Stomach smooth muscle (tissue), 2 donors: ENCODE measurements at regions not wholly inside any gene's neighbourhood (a gene's known extent, or its start where the extent isn't known, plus 50 kb on each side); places are given as distances from the start of the nearest gene placed in this dataset.

Experiments
- H3K27ac ChIP-seq: one replicate; pipeline ENCODE4 v1.7.0; 2013; ENCODE audit warnings: mild to moderate bottlenecking, low read length, inconsistent platforms
- H3K27me3 ChIP-seq, 2 donors: one replicate each; pipeline ENCODE4 v1.7.0; 2013; ENCODE audit warnings: low read length in 2 of 2; ENCODE audit not compliant: insufficient read depth in 2 of 2, control insufficient read depth in 1 of 2
- H3K36me3 ChIP-seq, 2 donors: one replicate each; pipeline ENCODE4 v1.7.0; 2013; ENCODE audit warnings: low read length in 2 of 2; ENCODE audit not compliant: control insufficient read depth in 2 of 2, insufficient read depth in 2 of 2
- H3K4me1 ChIP-seq: one replicate; pipeline ENCODE4 v1.7.0; 2013; ENCODE audit warnings: low read length; ENCODE audit not compliant: control insufficient read depth, insufficient read depth
- H3K4me3 ChIP-seq, 2 donors: one replicate each; pipeline ENCODE4 v1.7.0; 2013; ENCODE audit warnings: low read length in 2 of 2
- H3K9ac ChIP-seq, 2 donors: one replicate each; pipeline ENCODE4 v1.7.0; 2013; ENCODE audit warnings: low read length in 2 of 2, mild to moderate bottlenecking in 1 of 2
- H3K9me3 ChIP-seq, 2 donors: one replicate each; pipeline ENCODE4 v1.7.0; 2013; ENCODE audit warnings: low read length in 2 of 2; ENCODE audit not compliant: control insufficient read depth in 2 of 2
- donor health status: healthy.
- donor health status: Pancreatic carcinoma.

GRCh38 chr15:93913310-93913709, 318.1 kb upstream of the MCTP2 start:
- Histone ChIP-seq H3K27me3 (no peaks in the 10 kb centered on the region), H3K9me3 (no peaks in the 10 kb centered on the region), H3K4me1 (no peaks in the 10 kb centered on the region), H3K9ac (no peak overlapping the region), H3K27ac (no peak overlapping the region), H3K36me3 (no peaks in the 10 kb centered on the region), H3K4me3 (no peak overlapping the region)

- Histone ChIP-seq H3K36me3 (no peaks in the 10 kb centered on the region), H3K4me3 (no peak overlapping the region), H3K9me3 (no peaks in the 10 kb centered on the region), H3K4me1 (no peaks in the 10 kb centered on the region), H3K27ac (no peak overlapping the region), H3K9ac (no peak overlapping the region), H3K27me3 (no peaks in the 10 kb centered on the region)
Measured at GRCh38 chr15:93900476-93901400, 330.6 kb upstream of the MCTP2 start.

- H3K4me1 ChIP-seq, result no peaks in the 10 kb centered on the region
- H3K36me3 ChIP-seq, result no peaks in the 10 kb centered on the region
- no peak overlapping the region for H3K9ac ChIP-seq
- H3K9me3 ChIP-seq, result no peaks in the 10 kb centered on the region
- no peaks in the 10 kb centered on the region for H3K27me3 ChIP-seq
- H3K27ac ChIP-seq, result no peak overlapping the region
- no peak overlapping the region for H3K4me3 ChIP-seq
Measured at GRCh38 chr15:93899817-93900216, 331.5 kb upstream of the MCTP2 start.

- H3K9me3 ChIP-seq, result no peaks in the 10 kb centered on the region
- H3K4me1 ChIP-seq, result no peaks in the 10 kb centered on the region
- H3K9ac ChIP-seq, result no peak overlapping the region
- no peaks in the 10 kb centered on the region for H3K27me3 ChIP-seq
- no peaks in the 10 kb centered on the region for H3K36me3 ChIP-seq
- no peak overlapping the region for H3K27ac ChIP-seq
- no peak overlapping the region for H3K4me3 ChIP-seq
Measured at GRCh38 chr15:93897377-93897776, 334.0 kb upstream of the MCTP2 start.

- no peak overlapping the region for H3K9ac ChIP-seq
- H3K9me3 ChIP-seq, result no peaks in the 10 kb centered on the region
- H3K4me3 ChIP-seq, result no peak overlapping the region
- no peaks in the 10 kb centered on the region for H3K4me1 ChIP-seq
- no peaks in the 10 kb centered on the region for H3K27me3 ChIP-seq
- no peak overlapping the region for H3K27ac ChIP-seq
- H3K36me3 ChIP-seq, result no peaks in the 10 kb centered on the region
Measured at GRCh38 chr15:93895976-93896770, 335.2 kb upstream of the MCTP2 start.

- Histone ChIP-seq H3K27ac (no peak overlapping the region), H3K4me1 (no peaks in the 10 kb centered on the region), H3K9me3 (no peaks in the 10 kb centered on the region), H3K4me3 (no peak overlapping the region), H3K9ac (no peak overlapping the region), H3K27me3 (no peaks in the 10 kb centered on the region), H3K36me3 (no peaks in the 10 kb centered on the region)
Measured at GRCh38 chr15:93894438-93895036, 336.8 kb upstream of the MCTP2 start.

GRCh38 chr15:93887151-93887550, 344.2 kb upstream of the MCTP2 start:
- Histone ChIP-seq H3K4me1 (no peaks in the 10 kb centered on the region), H3K27ac (no peak overlapping the region), H3K4me3 (no peak overlapping the region), H3K9me3 (no peaks in the 10 kb centered on the region), H3K36me3 (no peaks in the 10 kb centered on the region), H3K9ac (no peak overlapping the region), H3K27me3 (no peaks in the 10 kb centered on the region)

GRCh38 chr15:93882779-93883178, 348.6 kb upstream of the MCTP2 start:
- Histone ChIP-seq H3K9me3 (no peaks in the 10 kb centered on the region), H3K4me1 (no peaks in the 10 kb centered on the region), H3K9ac (no peak overlapping the region), H3K36me3 (no peaks in the 10 kb centered on the region), H3K27ac (no peak overlapping the region), H3K27me3 (no peaks in the 10 kb centered on the region), H3K4me3 (no peak overlapping the region)

GRCh38 chr15:93882141-93882540, 349.2 kb upstream of the MCTP2 start:
- Histone ChIP-seq H3K9ac (no peak overlapping the region), H3K4me3 (no peak overlapping the region), H3K27me3 (no peaks in the 10 kb centered on the region), H3K9me3 (no peaks in the 10 kb centered on the region), H3K27ac (no peak overlapping the region), H3K4me1 (no peaks in the 10 kb centered on the region), H3K36me3 (no peaks in the 10 kb centered on the region)

- Histone ChIP-seq H3K4me3 (no peak overlapping the region), H3K4me1 (no peaks in the 10 kb centered on the region)
Measured at GRCh38 chr15:93881310-93881709, 350.1 kb upstream of the MCTP2 start.

More at GRCh38 chr15:93881310-93881709, 350.1 kb upstream of the MCTP2 start:
- no peak overlapping the region for H3K9ac ChIP-seq
- no peaks in the 10 kb centered on the region for H3K36me3 ChIP-seq
- H3K9me3 ChIP-seq, result no peaks in the 10 kb centered on the region
- H3K27me3 ChIP-seq, result no peaks in the 10 kb centered on the region
- no peak overlapping the region for H3K27ac ChIP-seq
